Upper lobe of left lung (tissue), 4 donors: ENCODE measurements at regions not wholly inside any gene's neighbourhood (a gene's known extent, or its start where the extent isn't known, plus 50 kb on each side); places are given as distances from the start of the nearest gene placed in this dataset.

ENCODE experiments used
- CTCF ChIP-seq, 6 experiments: fragments of 450-650 bp in 4 of 6; fragments of 200-600 bp in 2 of 6; sonication (generic) in 2 of 6; IDR thresholded peaks; one replicate each; pipeline ENCODE4 v1.5.1; 2016 to 2019; ENCODE audit warnings: antibody characterized with exemption in 6 of 6
- POLR2A ChIP-seq, 4 donors: fragments of 450-650 bp; IDR thresholded peaks; one replicate each; pipeline ENCODE4 v1.5.1; 2016 to 2017; ENCODE audit warnings: antibody characterized with exemption in 4 of 4, mild to moderate bottlenecking in 2 of 4
- POLR2AphosphoS5 ChIP-seq, 2 donors: sonication (generic); formaldehyde crosslinking; IDR thresholded peaks; one replicate each; pipeline ENCODE4 v1.5.1; 2017; ENCODE audit warnings: antibody characterized with exemption in 2 of 2

- TF ChIP-seq POLR2AphosphoS5 (IDR thresholded peaks at IDR 0.05) (no peak), CTCF (IDR thresholded peaks at IDR 0.05) (no peak), POLR2A (IDR thresholded peaks at IDR 0.05) (no peak)
These were observed 258.9 kb upstream of the CXCR4 start for GRCh38 chr2:136376798-136377211.
